Endothelial cell of umbilical vein (primary cell): ENCODE measurements at regions not wholly inside any gene's neighbourhood (a gene's known extent, or its start where the extent isn't known, plus 50 kb on each side); places are given as distances from the start of the nearest gene placed in this dataset.

Source experiments
- BruUV-seq: library from RNA; stranded (reverse); fragments of 400-500 nt; replicated peaks from 2 replicates; lab custom pipeline; 2021; lab: Mats Ljungman, UMichigan
- CTCF ChIA-PET: fragments of 300-600, 350-600 bp; sonication (Branson Sonifier 250); formaldehyde crosslinking; loops from one replicate; lab custom pipeline; 2021; ENCODE audit warnings: antibody characterized with exemption, inconsistent platforms; lab: Charles Lee
- POLR2A ChIA-PET: fragments of 300-600, 350-600 bp; sonication (Branson Sonifier 250); formaldehyde crosslinking; loops from one replicate; lab custom pipeline; 2021; ENCODE audit warnings: antibody characterized with exemption, inconsistent platforms; lab: Charles Lee
- DNase-seq: peaks from one replicate; pipeline ENCODE4 v3.0.0-alpha.2; 2011; ENCODE audit warnings: low read depth, low spot score
- FAIRE-seq: peaks from 2 replicates; lab custom pipeline; 2011; peaks lifted over from hg19 to GRCh38; lab: Jason Lieb, UNC
- H2AFZ ChIP-seq: 2 replicates; pipeline ENCODE4 v1.6.0; 2012; ENCODE audit warnings: low read depth, low read length, control low read depth, inconsistent platforms
- H3K27ac ChIP-seq: 2 replicates; pipeline ENCODE4 v1.5.1; 2011; ENCODE audit warnings: low read depth, mild to moderate bottlenecking, control low read depth, low read length, moderate library complexity; ENCODE audit not compliant: insufficient read depth
- H3K27me3 ChIP-seq, 2 experiments: 2 replicates each; pipeline versions ENCODE4 v1.6.0 to v1.6.1; 2011; ENCODE audit warnings: low read length in 2 of 2, mixed read lengths in 1 of 2; ENCODE audit not compliant: control insufficient read depth in 2 of 2, insufficient read depth in 2 of 2
- H3K36me3 ChIP-seq, 2 experiments: 2 replicates in 1 of 2; 3 replicates in 1 of 2; pipeline ENCODE4 v1.5.1; 2011; ENCODE audit warnings: low read length in 2 of 2, mild to moderate bottlenecking in 1 of 2, moderate library complexity in 1 of 2; ENCODE audit not compliant: control insufficient read depth in 2 of 2, insufficient read depth in 2 of 2; ENCODE audit errors: extremely low read depth in 1 of 2
- H3K4me1 ChIP-seq: 3 replicates; pipeline ENCODE4 v1.5.1; 2011; ENCODE audit warnings: mild to moderate bottlenecking, low read length; ENCODE audit not compliant: control insufficient read depth, insufficient read depth; ENCODE audit errors: extremely low read depth
- H3K4me2 ChIP-seq: 2 replicates; pipeline ENCODE4 v1.6.1; 2011; ENCODE audit warnings: low read length, control low read depth, mixed read lengths; ENCODE audit not compliant: insufficient read depth
- H3K4me3 ChIP-seq, 3 experiments: fragments of 200-600 bp in 1 of 3; sonication (generic), shearing (Covaris generic) in 1 of 3; replicated peaks in 1 of 3; 2 replicates each; pipeline ENCODE4 v1.5.1; 2011 to 2016; ENCODE audit warnings: control low read depth in 3 of 3, low read length in 3 of 3, mild to moderate bottlenecking in 2 of 3, inconsistent platforms in 1 of 3, low read depth in 1 of 3, moderate library complexity in 1 of 3; ENCODE audit not compliant: insufficient read depth in 1 of 3
- H3K79me2 ChIP-seq: 2 replicates; pipeline ENCODE4 v1.6.0; 2012; ENCODE audit warnings: low read length, inconsistent platforms; ENCODE audit not compliant: control insufficient read depth, insufficient read depth
- H3K9ac ChIP-seq: replicated peaks from 2 replicates; pipeline ENCODE3; 2011; ENCODE audit warnings: low read length, control low read depth; ENCODE audit not compliant: insufficient read depth; ENCODE audit errors: extremely low read depth
- H3K9me1 ChIP-seq: replicated peaks from 3 replicates; pipeline ENCODE4 v1.6.0; 2011; ENCODE audit warnings: mild to moderate bottlenecking, low read length; ENCODE audit not compliant: control insufficient read depth, insufficient read depth; ENCODE audit errors: extremely low read depth
- H3K9me3 ChIP-seq: replicated peaks from 2 replicates; pipeline ENCODE4 v1.5.1; 2012; ENCODE audit warnings: low read length, inconsistent platforms; ENCODE audit not compliant: control insufficient read depth, insufficient read depth
- H4K20me1 ChIP-seq: replicated peaks from 2 replicates; pipeline ENCODE3; 2011; ENCODE audit warnings: mild to moderate bottlenecking, low read length; ENCODE audit not compliant: control insufficient read depth, insufficient read depth; ENCODE audit errors: extremely low read depth
- EZH2 ChIP-seq: IDR thresholded peaks from 2 replicates; pipeline ENCODE4 v1.6.1; 2012; ENCODE audit warnings: borderline replicate concordance, low read depth, mild to moderate bottlenecking, moderate library complexity, low read length, inconsistent platforms; ENCODE audit not compliant: severe bottlenecking
- FOS ChIP-seq: IDR thresholded peaks from 2 replicates; pipeline ENCODE4 v1.6.1; 2011; ENCODE audit warnings: mild to moderate bottlenecking, low read length, moderate library complexity, borderline replicate concordance; ENCODE audit not compliant: insufficient read depth
- GATA2 ChIP-seq: IDR thresholded peaks from 2 replicates; pipeline ENCODE4 v1.7.0; 2011; ENCODE audit warnings: low read depth, mild to moderate bottlenecking, moderate library complexity, mixed read lengths, low read length; ENCODE audit not compliant: insufficient read length, insufficient read depth
- JUN ChIP-seq: IDR thresholded peaks from 2 replicates; pipeline ENCODE4 v1.6.1; 2011; ENCODE audit warnings: borderline replicate concordance, low read depth; ENCODE audit not compliant: insufficient read length, insufficient read depth
- MYC ChIP-seq: IDR thresholded peaks from one replicate; pipeline ENCODE4 v1.6.1; 2011; ENCODE audit warnings: mild to moderate bottlenecking, low read depth, low read length
- POLR2A ChIP-seq: IDR thresholded peaks from 2 replicates; pipeline ENCODE4 v1.6.1; 2012; ENCODE audit warnings: low read depth, mild to moderate bottlenecking, control low read depth, low read length
- POLR2AphosphoS5 ChIP-seq: IDR thresholded peaks from 2 replicates; pipeline ENCODE4 v1.6.1; 2012; ENCODE audit warnings: low read depth, mild to moderate bottlenecking, control low read depth, low read length, moderate library complexity; ENCODE audit not compliant: insufficient read depth
- dilution Hi-C: fragments of 300-500 bp; cut with MboI; formaldehyde crosslinking; loops from one replicate; pipeline ENCODE4 v1.15.0; 2019; ENCODE audit warnings: low sequenced_read_pairs; ENCODE audit not compliant: extremely low pct_ligation_motif_present
- intact Hi-C: fragments of 100-400 bp; cut with micrococcal nuclease; formaldehyde crosslinking; loops from one replicate; pipeline ENCODE4 v1.10.0; 2022
- TF ChIP-seq, protein P1 (sequence below): IDR thresholded peaks from 2 replicates; pipeline ENCODE4 v1.6.1; 2011; ENCODE audit not compliant: insufficient read depth, insufficient read length
- TF ChIP-seq, protein P2 (sequence below), 2 donors: IDR thresholded peaks; 1 replicate in 1 of 2; 2 replicates in 1 of 2; pipeline ENCODE4 v1.5.1; 2011; ENCODE audit warnings: low read length in 2 of 2, mild to moderate bottlenecking in 2 of 2, moderate library complexity in 2 of 2, control low read depth in 1 of 2, inconsistent platforms in 1 of 2, low read depth in 1 of 2; ENCODE audit not compliant: insufficient read depth in 1 of 2; ENCODE audit errors: extremely low read depth in 1 of 2

DNA sequence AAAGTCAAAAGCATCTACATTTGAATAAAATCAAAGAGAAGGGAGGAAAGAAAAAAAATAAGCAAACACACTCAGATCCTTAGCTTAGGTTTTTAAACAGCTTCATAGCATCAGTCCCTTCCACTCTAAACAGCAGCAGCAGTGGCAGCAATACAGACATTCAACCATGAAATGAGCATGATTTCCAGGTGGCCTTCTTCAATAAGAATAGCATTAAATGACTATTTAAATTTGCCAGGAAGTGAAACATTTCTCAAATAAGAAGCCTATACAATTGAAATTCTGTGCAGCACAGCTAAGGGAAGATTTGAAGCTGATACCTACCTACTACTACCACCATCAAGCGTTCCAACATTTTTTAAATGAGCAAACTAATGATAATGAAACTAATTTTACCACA lies 138.1 kb upstream of the REG3G start:
- Histone ChIP-seq H3K4me3 (no peak overlapping the region), H3K36me3 (no peaks in the 10 kb centered on the region), H3K9me1 (no peaks in the 10 kb centered on the region), H3K4me1 (no peaks in the 10 kb centered on the region), H3K9ac (no peak overlapping the region), H2AFZ (no peak overlapping the region), H3K27me3 (no peaks in the 10 kb centered on the region), H3K9me3 (no peaks in the 10 kb centered on the region), H4K20me1 (no peaks in the 10 kb centered on the region), H3K4me2 (no peak overlapping the region), H3K79me2 (no peaks in the 10 kb centered on the region), H3K27ac (no peak overlapping the region)
- dilution Hi-C loops = no loop called here
- DNase-seq (no peak), FAIRE-seq (no peak)
- no peak for TF ChIP-seq POLR2AphosphoS5
- no peak for TF ChIP-seq POLR2A
- no peak for TF ChIP-seq EZH2
- TF ChIP-seq, protein P1, sequence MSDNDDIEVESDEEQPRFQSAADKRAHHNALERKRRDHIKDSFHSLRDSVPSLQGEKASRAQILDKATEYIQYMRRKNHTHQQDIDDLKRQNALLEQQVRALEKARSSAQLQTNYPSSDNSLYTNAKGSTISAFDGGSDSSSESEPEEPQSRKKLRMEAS = no peak
- TF ChIP-seq JUN = no peak
- TF ChIP-seq, protein P2, sequence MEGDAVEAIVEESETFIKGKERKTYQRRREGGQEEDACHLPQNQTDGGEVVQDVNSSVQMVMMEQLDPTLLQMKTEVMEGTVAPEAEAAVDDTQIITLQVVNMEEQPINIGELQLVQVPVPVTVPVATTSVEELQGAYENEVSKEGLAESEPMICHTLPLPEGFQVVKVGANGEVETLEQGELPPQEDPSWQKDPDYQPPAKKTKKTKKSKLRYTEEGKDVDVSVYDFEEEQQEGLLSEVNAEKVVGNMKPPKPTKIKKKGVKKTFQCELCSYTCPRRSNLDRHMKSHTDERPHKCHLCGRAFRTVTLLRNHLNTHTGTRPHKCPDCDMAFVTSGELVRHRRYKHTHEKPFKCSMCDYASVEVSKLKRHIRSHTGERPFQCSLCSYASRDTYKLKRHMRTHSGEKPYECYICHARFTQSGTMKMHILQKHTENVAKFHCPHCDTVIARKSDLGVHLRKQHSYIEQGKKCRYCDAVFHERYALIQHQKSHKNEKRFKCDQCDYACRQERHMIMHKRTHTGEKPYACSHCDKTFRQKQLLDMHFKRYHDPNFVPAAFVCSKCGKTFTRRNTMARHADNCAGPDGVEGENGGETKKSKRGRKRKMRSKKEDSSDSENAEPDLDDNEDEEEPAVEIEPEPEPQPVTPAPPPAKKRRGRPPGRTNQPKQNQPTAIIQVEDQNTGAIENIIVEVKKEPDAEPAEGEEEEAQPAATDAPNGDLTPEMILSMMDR (IDR thresholded peaks at IDR 0.05; ENCODE audit: extremely low read depth in 1 of 2, insufficient read depth in 1 of 2, low read depth in 1 of 2, low read length in 2 of 2) = no peak
- TF ChIP-seq FOS = no peak
- TF ChIP-seq MYC = no peak
- no peak for TF ChIP-seq GATA2
- CTCF ChIA-PET = no interaction called here
- POLR2A ChIA-PET = no interaction called here
- intact Hi-C loops = no loop called here
- BruUV-seq = no TSS peak
